Non-pigmented ciliary epithelial cell (primary cell): ENCODE measurements at regions not wholly inside any gene's neighbourhood (a gene's known extent, or its start where the extent isn't known, plus 50 kb on each side); places are given as distances from the start of the nearest gene placed in this dataset.
A peak's percentile ranks its signal among the peaks of the same experiment; 100 is the strongest.

ENCODE experiments used
- DNase-seq: peaks from one replicate; pipeline ENCODE4 v3.0.0-alpha.2; 2010; ENCODE audit warnings: low read depth

- no peak for DNase-seq
Observed at GRCh38 chr1:59058665-59059439, 238.0 kb upstream of the FGGY start.

DNA sequence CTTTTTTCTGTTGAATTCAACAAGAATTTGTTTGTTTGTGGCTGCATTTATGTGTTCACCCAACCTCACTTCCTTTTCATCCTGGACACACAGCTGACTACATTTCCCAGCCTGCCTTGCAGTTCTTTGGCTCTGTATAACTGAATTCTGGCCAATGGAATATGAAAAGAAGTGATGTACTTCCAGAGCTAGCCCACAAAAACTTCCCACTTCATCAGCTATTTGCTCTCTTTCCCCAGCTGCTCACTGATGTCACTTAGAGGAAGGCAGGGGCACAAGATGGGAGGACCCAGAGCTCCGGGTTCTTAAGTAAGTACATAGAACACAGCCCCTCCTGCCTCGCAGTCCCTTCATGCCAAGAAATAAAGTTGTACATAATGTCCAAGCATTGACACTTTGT is 235.0 kb upstream of the FGGY start:
- DNase-seq: peak; percentile 84

DNA sequence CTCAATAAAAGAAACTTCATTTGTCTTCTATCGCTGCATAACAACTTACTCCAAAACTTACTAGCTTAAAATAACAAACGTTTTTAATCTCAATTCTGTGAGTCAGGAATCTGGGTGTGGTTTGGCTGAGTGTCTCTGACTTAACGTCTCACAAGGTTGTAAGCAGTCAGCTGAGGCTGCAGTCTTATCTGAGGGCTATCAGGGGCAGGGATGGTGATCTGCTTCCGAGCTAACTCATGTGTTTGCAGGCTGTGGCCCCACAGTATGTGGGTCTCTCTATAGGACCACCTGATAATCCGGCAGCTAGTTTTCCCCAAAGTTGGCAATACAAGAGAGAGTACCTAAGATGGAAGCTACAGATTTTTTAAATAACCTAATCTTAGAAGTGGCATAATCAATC is 234.2 kb upstream of the FGGY start:
- DNase-seq: peak; percentile 67

DNA sequence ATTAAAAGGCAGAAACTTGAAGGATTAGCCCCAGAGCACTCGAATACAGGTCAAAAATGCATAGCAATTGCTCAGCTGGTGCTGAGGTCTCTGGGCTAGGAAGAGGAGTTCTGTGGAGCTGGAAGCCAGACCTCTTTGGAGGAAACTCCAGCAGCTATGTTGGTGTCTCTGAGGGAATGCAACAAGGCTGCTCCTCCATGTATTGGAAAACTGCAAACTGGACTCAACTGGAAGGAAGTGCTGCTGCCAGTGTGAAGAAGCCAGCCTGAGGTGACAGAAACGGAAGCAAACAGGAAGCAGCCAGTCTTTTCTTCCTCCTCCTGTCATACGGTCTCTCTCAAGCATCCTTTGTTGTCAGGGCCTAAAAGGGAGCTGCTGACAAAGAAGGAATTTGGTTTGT is 233.4 kb upstream of the FGGY start:
- no peak for DNase-seq

DNA sequence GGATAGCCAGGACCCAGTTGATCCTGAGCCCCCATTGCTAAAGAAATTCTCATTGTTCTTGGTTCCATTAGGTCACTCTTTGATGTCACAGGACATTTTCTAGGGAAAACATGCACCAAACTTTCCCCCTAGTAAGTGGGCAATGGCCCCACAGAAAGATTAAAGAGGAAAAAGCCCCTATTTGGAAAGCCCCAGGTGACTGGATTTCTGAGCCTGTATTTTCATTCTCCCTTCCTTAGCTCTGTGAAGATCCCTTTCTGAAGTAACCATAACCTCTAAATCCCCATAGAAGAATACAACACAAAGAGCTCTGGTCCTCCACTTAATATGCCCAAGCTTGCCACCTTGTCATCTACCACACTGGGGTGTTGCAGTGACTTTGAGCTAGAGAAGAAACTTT is 232.3 kb upstream of the FGGY start:
- no peak for DNase-seq

- DNase-seq: no peak
Observed at GRCh38 chr1:59066236-59066635, 230.7 kb upstream of the FGGY start.

GRCh38 chr1:59070610-59071009 is 226.3 kb upstream of the FGGY start:
- DNase-seq: no peak

- no peak for DNase-seq
Observed at GRCh38 chr1:59071289-59071688, 225.6 kb upstream of the FGGY start.

DNA sequence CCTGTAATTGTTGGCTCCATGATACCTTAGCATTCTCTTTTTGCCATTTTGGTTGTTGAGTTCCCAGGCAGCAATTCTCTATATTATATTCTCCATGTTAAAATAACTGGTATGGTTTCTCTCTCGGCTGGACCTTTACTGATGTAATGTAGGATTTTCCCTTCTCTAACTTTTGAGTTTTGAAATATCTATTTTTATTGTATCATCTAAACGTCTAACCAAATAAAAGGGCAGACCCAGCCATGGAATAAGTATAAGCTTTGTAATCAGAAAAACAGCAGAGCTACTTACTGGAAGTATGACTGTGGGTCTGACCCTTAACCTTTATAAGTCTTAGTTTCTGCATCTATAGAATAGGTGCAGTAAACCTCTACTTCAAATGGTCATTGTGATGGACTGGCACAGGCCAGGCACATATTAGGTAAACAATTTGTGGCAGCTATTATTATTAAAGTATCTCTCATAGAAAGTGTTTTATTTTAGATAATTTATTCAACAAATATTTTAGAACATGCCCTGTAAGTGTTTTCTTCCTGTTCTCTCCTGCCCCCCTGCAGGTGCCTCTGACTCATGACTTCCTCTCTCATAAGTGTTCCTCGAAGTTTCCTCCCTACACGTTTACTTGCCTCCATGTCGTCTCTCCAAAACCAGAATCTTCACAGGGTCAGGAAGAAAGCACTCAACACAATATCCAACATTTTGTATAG is 224.9 kb upstream of the FGGY start:
- no peak for DNase-seq

- DNase-seq: no peak
Observed at GRCh38 chr1:59072583-59072947, 224.3 kb upstream of the FGGY start.

GRCh38 chr1:59074598-59074997 is 222.3 kb upstream of the FGGY start:
- no peak for DNase-seq

DNA sequence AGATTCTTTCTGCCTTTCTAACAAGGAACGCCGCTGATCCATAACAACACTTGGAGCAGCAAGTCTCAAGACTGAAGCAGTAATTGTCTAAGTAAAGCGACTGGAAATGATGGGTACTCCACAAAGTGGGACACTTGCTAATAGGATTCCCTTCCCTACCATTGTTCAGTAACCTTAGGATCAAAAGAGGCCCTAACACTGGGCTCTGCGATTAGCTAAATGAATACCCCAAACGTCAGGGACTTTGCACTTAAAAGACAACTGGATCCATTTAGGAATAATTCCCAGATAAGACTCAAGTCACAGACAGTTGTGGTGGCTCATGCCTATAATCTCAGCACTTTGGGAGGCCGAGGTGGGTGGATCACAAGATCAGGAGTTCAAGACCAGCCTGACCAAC is 221.9 kb upstream of the FGGY start:
- no peak for DNase-seq

- no peak for DNase-seq
Observed at GRCh38 chr1:59076612-59077011, 220.3 kb upstream of the FGGY start.

DNA sequence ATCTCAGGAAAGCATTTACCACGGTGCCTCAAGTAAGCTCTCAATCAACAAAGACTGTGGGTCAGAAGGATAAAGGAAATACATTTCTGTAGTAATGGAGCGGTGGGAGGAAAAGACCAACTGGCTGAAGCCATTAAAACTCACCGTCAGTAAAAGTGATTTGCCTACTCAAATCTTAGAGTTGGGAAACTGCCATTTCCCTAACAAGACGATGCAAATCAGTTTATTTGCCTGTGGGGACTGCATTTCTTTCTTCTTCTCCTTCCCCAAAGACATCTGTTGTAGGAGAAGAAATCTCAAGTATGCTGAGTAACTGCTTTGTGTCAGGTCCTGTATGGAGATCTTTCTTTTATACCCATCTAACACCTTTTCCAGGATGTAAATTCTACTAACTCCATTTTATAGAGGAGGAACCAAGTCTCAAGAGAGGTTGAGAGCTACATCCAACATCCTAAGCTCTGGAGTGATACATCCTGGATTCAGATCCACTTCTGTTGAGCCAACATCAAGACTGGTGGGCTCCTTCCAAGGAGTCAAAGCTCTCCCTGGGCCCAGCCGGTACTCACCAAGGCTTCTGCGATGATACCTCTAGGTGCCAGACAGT is 219.3 kb upstream of the FGGY start:
- DNase-seq: no peak

- DNase-seq: no peak
Observed at GRCh38 chr1:59078070-59078800, 218.7 kb upstream of the FGGY start.

GRCh38 chr1:59078866-59079265 is 218.0 kb upstream of the FGGY start:
- no peak for DNase-seq

- DNase-seq: no peak
Observed at GRCh38 chr1:59079434-59080140, 217.3 kb upstream of the FGGY start.

DNA sequence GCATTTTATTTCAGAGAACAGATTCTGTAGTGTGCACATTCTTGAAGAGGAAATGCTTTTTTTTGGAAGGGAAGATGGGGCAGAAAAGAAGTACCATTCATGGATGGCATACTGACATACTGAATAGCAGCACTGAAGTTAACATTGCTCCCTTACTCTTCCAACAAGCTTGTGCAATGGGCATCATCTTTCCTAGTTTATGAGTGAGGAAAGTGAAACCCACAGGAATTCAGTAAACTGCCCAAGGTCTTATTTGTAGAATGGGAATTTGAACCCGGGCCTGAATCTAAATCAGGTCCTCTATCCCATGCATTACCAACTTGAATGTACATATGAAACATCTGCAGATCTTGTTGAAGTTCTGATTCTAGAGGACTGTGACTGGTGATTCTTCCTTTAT is 215.7 kb upstream of the FGGY start:
- no peak for DNase-seq

DNA sequence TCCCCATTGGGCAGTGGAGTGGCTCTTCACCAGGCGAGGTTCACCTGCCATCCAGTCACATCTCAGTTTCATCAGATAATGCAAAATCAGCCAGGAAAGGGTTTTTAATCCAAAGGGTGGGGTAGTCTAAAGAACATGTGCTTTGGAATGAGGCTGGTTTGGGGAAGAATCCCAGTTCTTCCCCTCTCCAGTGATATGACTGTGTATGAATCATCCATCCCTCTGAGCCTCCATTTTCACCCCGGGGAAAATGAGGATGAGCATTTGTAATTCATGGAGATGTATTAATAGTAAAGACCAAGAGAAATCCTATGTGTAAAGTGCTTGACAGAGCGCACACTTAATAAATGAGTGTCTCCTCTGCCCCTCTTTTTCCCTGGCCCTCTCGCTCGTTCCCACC is 215.1 kb upstream of the FGGY start:
- no peak for DNase-seq

DNA sequence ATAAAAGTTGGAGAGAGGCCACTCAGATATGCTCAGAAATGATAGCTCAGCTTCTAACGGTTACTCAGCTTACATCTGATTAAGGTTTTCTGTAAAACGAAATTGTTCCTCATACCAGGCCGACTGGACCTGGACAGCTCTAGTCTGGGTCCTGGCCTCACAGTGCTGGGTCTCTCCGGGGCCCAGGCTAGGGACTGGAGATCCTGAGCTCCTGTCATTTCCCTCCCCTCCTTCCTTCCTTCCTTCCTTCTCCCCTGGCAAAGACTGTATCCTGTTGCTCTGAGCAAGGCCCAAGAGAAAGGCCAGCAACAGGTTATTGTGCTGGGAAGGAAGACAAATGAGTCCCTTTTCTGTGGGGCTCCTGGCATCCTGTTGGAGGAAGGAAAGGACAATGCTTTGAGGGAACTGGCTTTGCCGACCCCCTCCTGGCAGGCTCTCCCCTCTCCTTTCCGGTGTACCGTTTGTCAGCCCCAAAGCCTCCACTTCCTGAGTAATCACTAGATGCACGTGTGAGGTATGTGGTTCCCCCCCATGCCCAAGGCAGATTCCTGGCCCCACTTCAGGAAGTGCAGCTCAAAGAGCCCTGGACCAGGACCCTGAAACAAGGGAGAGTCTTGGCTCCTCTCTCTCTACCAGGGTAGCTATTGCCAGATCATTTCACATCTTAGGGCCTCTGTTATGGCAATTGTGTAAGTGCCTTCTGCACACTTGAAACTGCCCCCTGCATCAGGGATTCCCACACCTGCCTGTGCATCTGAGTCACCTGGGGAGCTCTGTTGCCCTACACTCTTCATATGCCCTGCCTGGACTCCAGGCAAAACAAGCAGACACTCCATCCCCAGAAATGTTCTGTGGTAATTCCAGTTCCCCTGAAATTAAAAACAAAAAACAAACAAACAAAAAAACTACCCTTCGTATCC is 212.7 kb upstream of the FGGY start:
- DNase-seq: no peak

GRCh38 chr1:59085101-59085500 is 211.8 kb upstream of the FGGY start:
- DNase-seq: no peak
